ENCODE measurements at regions not wholly inside any gene's neighbourhood (a gene's known extent, or its start where the extent isn't known, plus 50 kb on each side); places are given as distances from the start of the nearest gene placed in this dataset.
"Not testable (repeated sequence)": the region's sequence is repeated elsewhere in the genome, so short reads cannot be mapped to it uniquely, and the experiment has no call there.

- Mint-ChIP-seq H3K4me1 (no peaks in the 10 kb centered on the region), H3K9me3 (peaks cover 0 to 9% (median 0%) of the 10 kb centered on the region in 7 donors), H3K36me3 (no peaks in the 10 kb centered on the region), H3K4me3 (no peak overlapping the region), H3K27ac (no peak overlapping the region), H3K27me3 (no peaks in the 10 kb centered on the region)
- DNase-seq (no peak), ATAC-seq (ENCODE audit: low read depth in 2 of 2) (no peak)
Measured at GRCh38 chr14:84926656-84927055, 603.3 kb upstream of the FLRT2 start.

GRCh38 chr14:84927096-84927827, 602.7 kb upstream of the FLRT2 start:
- ATAC-seq (ENCODE audit: low read depth in 2 of 2) (no peak), DNase-seq (no peak)
- Mint-ChIP-seq H3K9me3 (peaks cover 0 to 12% (median 3%) of the 10 kb centered on the region in 7 donors), H3K27me3 (no peaks in the 10 kb centered on the region), H3K4me3 (no peak overlapping the region), H3K4me1 (no peaks in the 10 kb centered on the region), H3K27ac (no peak overlapping the region), H3K36me3 (no peaks in the 10 kb centered on the region)

GRCh38 chr14:84929086-84929485, 600.9 kb upstream of the FLRT2 start:
- H3K4me3 Mint-ChIP-seq: no peak overlapping the region
- H3K36me3 Mint-ChIP-seq: no peaks in the 10 kb centered on the region
- H3K4me1 Mint-ChIP-seq: no peaks in the 10 kb centered on the region
- ATAC-seq (ENCODE audit: low read depth in 2 of 2): no peak
- no peak for DNase-seq
- peaks cover 0 to 19% (median 6%) of the 10 kb centered on the region in 7 donors for H3K9me3 Mint-ChIP-seq
- no peaks in the 10 kb centered on the region for H3K27me3 Mint-ChIP-seq
- H3K27ac Mint-ChIP-seq: no peak overlapping the region

- Mint-ChIP-seq H3K9me3 (peaks cover 0 to 14% (median 8%) of the 10 kb centered on the region in 7 donors), H3K27ac (no peak overlapping the region), H3K27me3 (no peaks in the 10 kb centered on the region), H3K4me1 (no peaks in the 10 kb centered on the region), H3K4me3 (no peak overlapping the region), H3K36me3 (no peaks in the 10 kb centered on the region)
- no peak for DNase-seq
- ATAC-seq (ENCODE audit: low read depth in 2 of 2): no peak
Measured at GRCh38 chr14:84929834-84930233, 600.1 kb upstream of the FLRT2 start.

GRCh38 chr14:84937016-84937415, 592.9 kb upstream of the FLRT2 start:
- ATAC-seq (ENCODE audit: low read depth in 2 of 2): no peak
- no peak for DNase-seq
- Mint-ChIP-seq H3K27me3 (no peaks in the 10 kb centered on the region), H3K4me3 (no peak overlapping the region), H3K27ac (no peak overlapping the region), H3K36me3 (no peaks in the 10 kb centered on the region), H3K4me1 (no peaks in the 10 kb centered on the region), H3K9me3 (peaks cover 0 to 25% (median 5%) of the 10 kb centered on the region in 7 donors)

GRCh38 chr14:84937449-84937848, 592.5 kb upstream of the FLRT2 start:
- DNase-seq (no peak), ATAC-seq (ENCODE audit: low read depth in 2 of 2) (no peak)
- Mint-ChIP-seq H3K36me3 (no peaks in the 10 kb centered on the region), H3K27me3 (no peaks in the 10 kb centered on the region), H3K4me1 (no peaks in the 10 kb centered on the region), H3K27ac (no peak overlapping the region), H3K4me3 (no peak overlapping the region), H3K9me3 (peaks cover 0 to 21% (median 5%) of the 10 kb centered on the region in 7 donors)

- ATAC-seq (ENCODE audit: low read depth in 2 of 2); H3K4me3 Mint-ChIP-seq; H3K4me1 Mint-ChIP-seq; H3K27me3 Mint-ChIP-seq; DNase-seq; H3K36me3 Mint-ChIP-seq; H3K27ac Mint-ChIP-seq; H3K9me3 Mint-ChIP-seq: not testable (repeated sequence)
Measured at GRCh38 chr14:84944901-84945300, 585.0 kb upstream of the FLRT2 start.

GRCh38 chr14:84959851-84960520, 570.0 kb upstream of the FLRT2 start:
- Mint-ChIP-seq H3K36me3 (no peaks in the 10 kb centered on the region), H3K9me3 (peaks cover 2 to 18% (median 11%) of the 10 kb centered on the region in 7 donors), H3K27ac (no peak overlapping the region), H3K4me1 (no peaks in the 10 kb centered on the region), H3K4me3 (no peak overlapping the region), H3K27me3 (no peaks in the 10 kb centered on the region)
- ATAC-seq (ENCODE audit: low read depth in 2 of 2): no peak
- no peak for DNase-seq

- Mint-ChIP-seq H3K27ac (no peak overlapping the region), H3K36me3 (no peaks in the 10 kb centered on the region), H3K9me3 (peaks cover 2 to 19% (median 9%) of the 10 kb centered on the region in 7 donors), H3K27me3 (no peaks in the 10 kb centered on the region), H3K4me3 (no peak overlapping the region), H3K4me1 (no peaks in the 10 kb centered on the region)
- no peak for DNase-seq
- no peak for ATAC-seq (ENCODE audit: low read depth in 2 of 2)
Measured at GRCh38 chr14:84961637-84962036, 568.3 kb upstream of the FLRT2 start.

- ATAC-seq (ENCODE audit: low read depth in 2 of 2): no peak
Measured at GRCh38 chr14:84963518-84963917, 566.4 kb upstream of the FLRT2 start.

GRCh38 chr14:84965279-84965678, 564.7 kb upstream of the FLRT2 start:
- no peak overlapping the region for H3K27ac Mint-ChIP-seq
- no peak overlapping the region for H3K4me3 Mint-ChIP-seq
- DNase-seq (no peak), ATAC-seq (ENCODE audit: low read depth in 2 of 2) (no peak)
- H3K9me3 Mint-ChIP-seq: peaks cover 0 to 19% (median 5%) of the 10 kb centered on the region in 7 donors
- no peaks in the 10 kb centered on the region for H3K36me3 Mint-ChIP-seq
- H3K4me1 Mint-ChIP-seq: no peaks in the 10 kb centered on the region
- no peaks in the 10 kb centered on the region for H3K27me3 Mint-ChIP-seq

More at GRCh38 chr14:84963518-84963917, 566.4 kb upstream of the FLRT2 start:
- Mint-ChIP-seq H3K4me1 (no peaks in the 10 kb centered on the region), H3K27me3 (no peaks in the 10 kb centered on the region), H3K9me3 (peaks cover 0 to 14% (median 5%) of the 10 kb centered on the region in 7 donors), H3K36me3 (no peaks in the 10 kb centered on the region), H3K4me3 (no peak overlapping the region), H3K27ac (no peak overlapping the region)
- DNase-seq: no peak

GRCh38 chr14:84969501-84969900, 560.4 kb upstream of the FLRT2 start:
- H3K9me3 Mint-ChIP-seq: peaks cover 2 to 14% (median 6%) of the 10 kb centered on the region in 7 donors
- H3K4me3 Mint-ChIP-seq: no peak overlapping the region
- H3K4me1 Mint-ChIP-seq: no peaks in the 10 kb centered on the region
- DNase-seq (no peak), ATAC-seq (ENCODE audit: low read depth in 2 of 2) (no peak)
- no peaks in the 10 kb centered on the region for H3K36me3 Mint-ChIP-seq
- no peak overlapping the region for H3K27ac Mint-ChIP-seq
- H3K27me3 Mint-ChIP-seq: no peaks in the 10 kb centered on the region

GRCh38 chr14:84975241-84975902, 554.6 kb upstream of the FLRT2 start:
- no peaks in the 10 kb centered on the region for H3K4me1 Mint-ChIP-seq

GRCh38 chr14:84976805-84977204, 553.1 kb upstream of the FLRT2 start:
- Mint-ChIP-seq H3K27ac (no peak overlapping the region), H3K9me3 (peaks cover 0 to 16% (median 3%) of the 10 kb centered on the region in 7 donors), H3K27me3 (no peaks in the 10 kb centered on the region), H3K4me3 (no peak overlapping the region), H3K36me3 (no peaks in the 10 kb centered on the region), H3K4me1 (no peaks in the 10 kb centered on the region)
- ATAC-seq (ENCODE audit: low read depth in 2 of 2) (no peak), DNase-seq (no peak)

More at GRCh38 chr14:84975241-84975902, 554.6 kb upstream of the FLRT2 start:
- H3K36me3 Mint-ChIP-seq: no peaks in the 10 kb centered on the region
- H3K27ac Mint-ChIP-seq: no peak overlapping the region
- H3K4me3 Mint-ChIP-seq: no peak overlapping the region
- ATAC-seq (ENCODE audit: low read depth in 2 of 2): no peak
- no peaks in the 10 kb centered on the region for H3K27me3 Mint-ChIP-seq
- H3K9me3 Mint-ChIP-seq: peaks cover 0 to 16% (median 4%) of the 10 kb centered on the region in 7 donors
- DNase-seq: no peak
